Endothelial cell (in vitro differentiated cells): ENCODE measurements at regions not wholly inside any gene's neighbourhood (a gene's known extent, or its start where the extent isn't known, plus 50 kb on each side); places are given as distances from the start of the nearest gene placed in this dataset.

Source experiments
- DNase-seq: peaks from one replicate; pipeline ENCODE4 v3.0.0; 2021; ENCODE audit warnings: low spot score
- H3K27ac Mint-ChIP-seq: one replicate; pipeline ENCODE4 v1.8.0; 2021; ENCODE audit warnings: mixed read lengths, inconsistent platforms; ENCODE audit not compliant: unreplicated experiment
- H3K27me3 Mint-ChIP-seq: one replicate; pipeline ENCODE4 v1.8.0; 2021; ENCODE audit warnings: mild to moderate bottlenecking, moderate library complexity, mixed read lengths, inconsistent platforms; ENCODE audit not compliant: unreplicated experiment
- H3K36me3 Mint-ChIP-seq: one replicate; pipeline ENCODE4 v1.8.0; 2021; ENCODE audit warnings: mild to moderate bottlenecking, low read depth, mixed read lengths, inconsistent platforms; ENCODE audit not compliant: unreplicated experiment
- H3K4me1 Mint-ChIP-seq: one replicate; pipeline ENCODE4 v1.8.0; 2021; ENCODE audit warnings: mild to moderate bottlenecking, mixed read lengths, inconsistent platforms; ENCODE audit not compliant: unreplicated experiment
- H3K4me3 Mint-ChIP-seq: one replicate; pipeline ENCODE4 v1.8.0; 2021; ENCODE audit warnings: mild to moderate bottlenecking, mixed read lengths, inconsistent platforms; ENCODE audit not compliant: unreplicated experiment
- H3K9me3 Mint-ChIP-seq: one replicate; pipeline ENCODE4 v1.8.0; 2021; ENCODE audit warnings: mixed read lengths, inconsistent platforms; ENCODE audit not compliant: unreplicated experiment
- CTCF ChIP-seq: fragments of 200-600 bp; sonication (generic); IDR thresholded peaks from one replicate; pipeline ENCODE4 v1.5.0; 2021; ENCODE audit warnings: antibody characterized with exemption; ENCODE audit not compliant: unreplicated experiment

- Mint-ChIP-seq H3K27ac (no peak overlapping the region), H3K9me3 (no peaks in the 10 kb centered on the region), H3K4me3 (no peak overlapping the region), H3K4me1 (peaks cover 6% of the 10 kb centered on the region), H3K36me3 (no peaks in the 10 kb centered on the region), H3K27me3 (peaks cover 5% of the 10 kb centered on the region)
- TF ChIP-seq CTCF: no peak
- no peak for DNase-seq
Observed at GRCh38 chr2:66109419-66109818, 325.5 kb upstream of the MEIS1 start.

GRCh38 chr2:66105066-66105753 lies 329.7 kb upstream of the MEIS1 start:
- no peak overlapping the region for H3K27ac Mint-ChIP-seq
- no peaks in the 10 kb centered on the region for H3K36me3 Mint-ChIP-seq
- no peak for TF ChIP-seq CTCF
- no peak overlapping the region for H3K4me3 Mint-ChIP-seq
- no peak for DNase-seq
- H3K9me3 Mint-ChIP-seq: no peaks in the 10 kb centered on the region
- no peaks in the 10 kb centered on the region for H3K4me1 Mint-ChIP-seq
- H3K27me3 Mint-ChIP-seq: peaks cover 2% of the 10 kb centered on the region

GRCh38 chr2:66103581-66103980 lies 331.3 kb upstream of the MEIS1 start:
- no peak for DNase-seq
- no peaks in the 10 kb centered on the region for H3K4me1 Mint-ChIP-seq
- no peak overlapping the region for H3K27ac Mint-ChIP-seq
- H3K27me3 Mint-ChIP-seq: no peaks in the 10 kb centered on the region
- H3K9me3 Mint-ChIP-seq: no peaks in the 10 kb centered on the region
- H3K4me3 Mint-ChIP-seq: no peak overlapping the region
- no peaks in the 10 kb centered on the region for H3K36me3 Mint-ChIP-seq
- no peak for TF ChIP-seq CTCF

GRCh38 chr2:66101206-66101605 lies 333.7 kb upstream of the MEIS1 start:
- Mint-ChIP-seq H3K36me3 (no peaks in the 10 kb centered on the region), H3K4me3 (no peak overlapping the region)

More at GRCh38 chr2:66101206-66101605, 333.7 kb upstream of the MEIS1 start:
- peaks cover 2% of the 10 kb centered on the region for H3K27me3 Mint-ChIP-seq
- no peak for TF ChIP-seq CTCF
- DNase-seq: no peak
- no peaks in the 10 kb centered on the region for H3K9me3 Mint-ChIP-seq
- no peak overlapping the region for H3K27ac Mint-ChIP-seq
- H3K4me1 Mint-ChIP-seq: no peaks in the 10 kb centered on the region
